H1 (cell line): ENCODE measurements at regions not wholly inside any gene's neighbourhood (a gene's known extent, or its start where the extent isn't known, plus 50 kb on each side); places are given as distances from the start of the nearest gene placed in this dataset.

Experiments used
- CTCF ChIA-PET: fragments of 300-600 bp; sonication (Branson Sonifier 250); formaldehyde crosslinking; loops from one replicate; lab custom pipeline; 2021; ENCODE audit not compliant: partially characterized antibody; lab: Charles Lee
- POLR2A ChIA-PET: fragments of 300-600 bp; sonication (Branson Sonifier 250); formaldehyde crosslinking; loops from one replicate; lab custom pipeline; 2021; ENCODE audit warnings: inconsistent platforms; ENCODE audit not compliant: partially characterized antibody; lab: Charles Lee
- DNase-seq, 2 experiments: peaks; one replicate each; pipeline versions ENCODE4 v3.0.0 to v3.0.0-alpha.2; 2010 to 2022; ENCODE audit warnings: low spot score in 2 of 2, low read depth in 1 of 2, mixed read lengths in 1 of 2
- FAIRE-seq: peaks from 2 replicates; lab custom pipeline; 2011; peaks lifted over from hg19 to GRCh38; lab: Jason Lieb, UNC
- H2AFZ ChIP-seq: 2 replicates; pipeline ENCODE4 v1.8.1; 2012; ENCODE audit warnings: low read length, inconsistent platforms
- H2AK5ac ChIP-seq: 2 replicates; pipeline ENCODE4 v1.6.1; 2013; ENCODE audit warnings: low read depth, low read length
- H2BK120ac ChIP-seq: replicated peaks from 2 replicates; pipeline ENCODE3; 2013; ENCODE audit warnings: low read depth, low read length, inconsistent platforms
- H2BK12ac ChIP-seq: 2 replicates; pipeline ENCODE4 v1.6.1; 2013; ENCODE audit warnings: low read depth, low read length
- H2BK15ac ChIP-seq: 2 replicates; pipeline ENCODE4 v1.6.1; 2013; ENCODE audit warnings: low read length
- H2BK20ac ChIP-seq: 2 replicates; pipeline ENCODE4 v1.6.1; 2013; ENCODE audit warnings: low read length
- H2BK5ac ChIP-seq: 2 replicates; pipeline ENCODE4 v1.6.1; 2013; ENCODE audit warnings: low read depth, low read length
- H3K14ac ChIP-seq: 2 replicates; pipeline ENCODE4 v1.6.1; 2013; ENCODE audit warnings: inconsistent platforms; ENCODE audit not compliant: insufficient read length
- H3K18ac ChIP-seq: 2 replicates; pipeline ENCODE4 v1.6.1; 2013; ENCODE audit warnings: low read length; ENCODE audit errors: extremely low read depth
- H3K23ac ChIP-seq: 2 replicates; pipeline ENCODE4 v1.6.1; 2013; ENCODE audit warnings: inconsistent platforms; ENCODE audit not compliant: insufficient read length
- H3K23me2 ChIP-seq: 2 replicates; pipeline ENCODE4 v1.6.1; 2013; ENCODE audit warnings: low read depth, low read length
- H3K27ac ChIP-seq: 2 replicates; pipeline ENCODE4 v1.6.1; 2011; ENCODE audit warnings: low read depth, low read length, inconsistent platforms
- H3K27me3 ChIP-seq, 4 experiments: replicated peaks in 1 of 4; 1 replicate in 1 of 4; 2 replicates in 3 of 4; pipeline versions ENCODE4 v1.6.1 to v1.8.1; 2011 to 2013; ENCODE audit warnings: low read length in 3 of 4, mild to moderate bottlenecking in 3 of 4, inconsistent platforms in 2 of 4, mixed read lengths in 2 of 4, moderate library complexity in 1 of 4; ENCODE audit not compliant: control insufficient read depth in 3 of 4, insufficient read depth in 3 of 4; ENCODE audit errors: extremely low read depth in 1 of 4
- H3K36me3 ChIP-seq, 4 experiments: 2 replicates each; pipeline versions ENCODE4 v1.6.1 to v1.8.1; 2011 to 2013; ENCODE audit warnings: mild to moderate bottlenecking in 4 of 4, low read length in 3 of 4, moderate library complexity in 2 of 4, control low read depth in 1 of 4, inconsistent platforms in 1 of 4; ENCODE audit not compliant: insufficient read depth in 4 of 4, control insufficient read depth in 2 of 4
- H3K4ac ChIP-seq: replicated peaks from 2 replicates; pipeline ENCODE3; 2013; ENCODE audit warnings: low read length, low read depth, mixed read lengths, inconsistent platforms; ENCODE audit not compliant: insufficient read length
- H3K4me1 ChIP-seq, 4 experiments: replicated peaks in 1 of 4; 1 replicate in 1 of 4; 2 replicates in 3 of 4; pipeline versions ENCODE4 v1.6.1 to v1.8.1; 2011 to 2013; ENCODE audit warnings: low read length in 3 of 4, inconsistent platforms in 2 of 4, mixed read lengths in 1 of 4; ENCODE audit not compliant: insufficient read depth in 4 of 4, control insufficient read depth in 3 of 4
- H3K4me2 ChIP-seq, 2 experiments: 2 replicates each; pipeline versions ENCODE4 v1.6.1 to v1.8.1; 2011 to 2013; ENCODE audit warnings: low read depth in 2 of 2, low read length in 2 of 2, control low read depth in 1 of 2, inconsistent platforms in 1 of 2, mild to moderate bottlenecking in 1 of 2; ENCODE audit not compliant: insufficient read depth in 1 of 2
- H3K4me3 ChIP-seq, 4 experiments: fragments of 200-600, 300-600 bp in 1 of 4; sonication (generic), shearing (Covaris generic), sonication (Bioruptor Twin) in 1 of 4; 2 replicates each; pipeline versions ENCODE4 v1.5.1 to v1.8.1; 2011 to 2016; ENCODE audit warnings: low read length in 4 of 4, low read depth in 3 of 4, control low read depth in 2 of 4, inconsistent platforms in 2 of 4, mild to moderate bottlenecking in 2 of 4, mixed read lengths in 1 of 4, moderate library complexity in 1 of 4; ENCODE audit not compliant: insufficient read depth in 2 of 4; ENCODE audit errors: extremely low read depth in 1 of 4
- H3K56ac ChIP-seq: replicated peaks from 2 replicates; pipeline ENCODE3; 2013; ENCODE audit warnings: low read depth, mild to moderate bottlenecking, mixed read lengths, low read length, inconsistent platforms; ENCODE audit not compliant: insufficient read length
- H3K79me1 ChIP-seq: 2 replicates; pipeline ENCODE4 v1.6.1; 2013; ENCODE audit warnings: low read depth, low read length, control low read depth
- H3K79me2 ChIP-seq, 2 experiments: 2 replicates each; pipeline versions ENCODE4 v1.6.1 to v1.8.1; 2012 to 2013; ENCODE audit warnings: low read length in 2 of 2, mild to moderate bottlenecking in 2 of 2, inconsistent platforms in 1 of 2; ENCODE audit not compliant: insufficient read depth in 2 of 2, control insufficient read depth in 1 of 2
- H3K9ac ChIP-seq, 4 experiments: replicated peaks in 1 of 4; 1 replicate in 1 of 4; 2 replicates in 3 of 4; pipeline versions ENCODE4 v1.6.1 to v1.8.1; 2011 to 2013; ENCODE audit warnings: low read depth in 3 of 4, low read length in 3 of 4, control low read depth in 2 of 4, mild to moderate bottlenecking in 2 of 4, moderate library complexity in 2 of 4, inconsistent platforms in 1 of 4; ENCODE audit errors: extremely low read depth in 1 of 4
- H3K9me3 ChIP-seq, 2 experiments: 2 replicates each; pipeline versions ENCODE4 v1.6.1 to v1.8.1; 2012 to 2013; ENCODE audit warnings: mild to moderate bottlenecking in 2 of 2, moderate library complexity in 2 of 2, control low read depth in 1 of 2, inconsistent platforms in 1 of 2, low read depth in 1 of 2, low read length in 1 of 2, mixed read lengths in 1 of 2; ENCODE audit not compliant: insufficient read depth in 2 of 2
- H4K20me1 ChIP-seq, 2 experiments: replicated peaks in 1 of 2; 2 replicates each; pipeline versions ENCODE3 to v1.8.1; 2011 to 2013; ENCODE audit warnings: inconsistent platforms in 2 of 2, low read length in 2 of 2, mild to moderate bottlenecking in 1 of 2; ENCODE audit not compliant: insufficient read depth in 2 of 2, control insufficient read depth in 1 of 2
- H4K5ac ChIP-seq: 2 replicates; pipeline ENCODE4 v1.6.1; 2013; ENCODE audit warnings: low read length, low read depth, mixed read lengths, inconsistent platforms; ENCODE audit not compliant: insufficient read length
- H4K8ac ChIP-seq: 2 replicates; pipeline ENCODE4 v1.8.0; 2013; ENCODE audit warnings: mild to moderate bottlenecking, moderate library complexity, low read length, inconsistent platforms; ENCODE audit not compliant: insufficient read depth; ENCODE audit errors: extremely low read depth
- H4K91ac ChIP-seq: replicated peaks from 2 replicates; pipeline ENCODE3; 2013; ENCODE audit warnings: low read length, mixed read lengths, inconsistent platforms; ENCODE audit not compliant: insufficient read length
- BCL11A ChIP-seq, 2 experiments: IDR thresholded peaks; one replicate each; pipeline ENCODE4 v1.6.1; 2011; ENCODE audit warnings: low read depth in 2 of 2, low read length in 2 of 2, mild to moderate bottlenecking in 2 of 2
- CBX5 ChIP-seq: fragments of 300-800, 300-1000 bp; sonication (generic); IDR thresholded peaks from 2 replicates; pipeline ENCODE4 v1.7.1; 2016; ENCODE audit warnings: antibody characterized with exemption, low read length, low read depth
- CEBPB ChIP-seq: IDR thresholded peaks from 2 replicates; pipeline ENCODE4 v1.6.1; 2012; ENCODE audit warnings: low read depth, low read length
- E2F6 ChIP-seq: IDR thresholded peaks from 2 replicates; pipeline ENCODE4 v1.6.1; 2012; ENCODE audit warnings: inconsistent platforms
- HDAC2 ChIP-seq, 2 experiments: fragments of 300-600 bp in 1 of 2; sonication (generic) in 1 of 2; IDR thresholded peaks; 2 replicates each; pipeline ENCODE4 v1.6.1; 2011 to 2012; ENCODE audit warnings: low read depth in 2 of 2, low read length in 2 of 2, mild to moderate bottlenecking in 2 of 2, moderate library complexity in 2 of 2, borderline replicate concordance in 1 of 2, inconsistent platforms in 1 of 2
- JUN ChIP-seq: IDR thresholded peaks from 2 replicates; pipeline ENCODE4 v1.6.1; 2011; ENCODE audit warnings: low read depth, mild to moderate bottlenecking, improper control_type of control experiment, low read length
- KDM4A ChIP-seq: IDR thresholded peaks from one replicate; pipeline ENCODE4 v1.7.1; 2012; ENCODE audit warnings: low read depth, mild to moderate bottlenecking, moderate library complexity, low read length, inconsistent platforms; ENCODE audit not compliant: severe bottlenecking
- NANOG ChIP-seq: IDR thresholded peaks from 2 replicates; pipeline ENCODE4 v1.6.1; 2011; ENCODE audit warnings: low read length, low read depth, mild to moderate bottlenecking, inconsistent platforms; ENCODE audit not compliant: insufficient read depth, poor library complexity, severe bottlenecking
- NRF1 ChIP-seq: IDR thresholded peaks from 2 replicates; pipeline ENCODE4 v1.6.1; 2011; ENCODE audit warnings: mild to moderate bottlenecking, low read depth, low read length, improper control_type of control experiment
- RAD21 ChIP-seq, 2 experiments: IDR thresholded peaks in 1 of 2; conservative IDR thresholded peaks in 1 of 2; 2 replicates each; pipeline ENCODE4 v1.6.1; 2011; ENCODE audit warnings: low read depth in 2 of 2, low read length in 2 of 2, improper control_type of control experiment in 1 of 2, inconsistent platforms in 1 of 2, mild to moderate bottlenecking in 1 of 2, moderate library complexity in 1 of 2
- RNF2 ChIP-seq: fragments of 200-900, 300-1000 bp; sonication (generic); IDR thresholded peaks from 2 replicates; pipeline ENCODE4 v1.7.1; 2016; ENCODE audit warnings: borderline replicate concordance, low read depth, mild to moderate bottlenecking, antibody characterized with exemption, low read length; ENCODE audit not compliant: poor library complexity, severe bottlenecking; ENCODE audit errors: missing control alignments
- TBP ChIP-seq: IDR thresholded peaks from 2 replicates; pipeline ENCODE4 v1.6.1; 2011; ENCODE audit warnings: low read depth, low read length, improper control_type of control experiment
- YY1 ChIP-seq: IDR thresholded peaks from 2 replicates; pipeline ENCODE4 v1.6.1; 2011; ENCODE audit warnings: low read depth, mild to moderate bottlenecking, low read length
- WGBS, 2 experiments: shearing (Covaris generic) in 1 of 2; methylation state at CpG; one replicate each; pipeline versions ENCODE4 v1.1.6 to v1.1.7; 2013 to 2015; ENCODE audit warnings: low lambda C conversion rate in 2 of 2, mixed read lengths in 2 of 2, inconsistent platforms in 1 of 2, low coverage in 1 of 2, missing lambda C conversion rate in 1 of 2; ENCODE audit not compliant: insufficient replicate concordance in 2 of 2, insufficient coverage in 1 of 2, insufficient read length in 1 of 2; ENCODE audit errors: extremely low coverage in 1 of 2, missing lambda C conversion rate in 1 of 2; 5-methylcytosine and 5-hydroxymethylcytosine counted together

- Histone ChIP-seq H3K23ac (no peak overlapping the region), H3K4me2 (no peak overlapping the region), H2BK5ac (no peak overlapping the region), H3K9ac (no peak overlapping the region), H3K4ac (no peak overlapping the region), H3K23me2 (no peaks in the 10 kb centered on the region), H3K14ac (no peak overlapping the region), H3K79me1 (no peaks in the 10 kb centered on the region), H4K20me1 (no peaks in the 10 kb centered on the region), H4K91ac (no peak overlapping the region), H3K36me3 (no peaks in the 10 kb centered on the region), H3K27me3 (no peaks in the 10 kb centered on the region), H2AK5ac (no peak overlapping the region), H2BK15ac (no peak overlapping the region), H3K4me3 (no peak overlapping the region), H3K79me2 (no peaks in the 10 kb centered on the region), H3K27ac (no peak overlapping the region), H2BK20ac (no peak overlapping the region), H2BK120ac (no peak overlapping the region), H3K9me3 (no peaks in the 10 kb centered on the region), H3K18ac (no peak overlapping the region), H4K8ac (no peak overlapping the region), H3K56ac (no peak overlapping the region), H2AFZ (no peak overlapping the region), H3K4me1 (no peaks in the 10 kb centered on the region), H2BK12ac (no peak overlapping the region), H4K5ac (no peak overlapping the region)
- 93% methylated on average over 2 of the region's 2 CpGs; no CpG with 5 or more reads in 1 of the 2 experiments for WGBS, 2 experiments
- CTCF ChIA-PET = no interaction called here
- TF ChIP-seq RNF2 (no peak), RAD21 (IDR thresholded peaks at IDR 0.05 in 1 of 2, conservative IDR thresholded peaks at IDR 0.05 in 1 of 2; ENCODE audit: low read depth in 2 of 2, low read length in 2 of 2) (no peak), BCL11A (IDR thresholded peaks at IDR 0.05; ENCODE audit: low read depth in 2 of 2, low read length in 2 of 2) (no peak), KDM4A (no peak), TBP (no peak), E2F6 (no peak), CBX5 (no peak), JUN (no peak), HDAC2 (IDR thresholded peaks at IDR 0.05; ENCODE audit: borderline replicate concordance in 1 of 2, low read depth in 2 of 2, low read length in 2 of 2) (no peak), NRF1 (no peak), NANOG (no peak), CEBPB (no peak), YY1 (no peak)
- DNase-seq (no peak), FAIRE-seq (no peak)
- POLR2A ChIA-PET = no interaction called here
These were observed 55.3 kb downstream of the CH25H start for GRCh38 chr10:89151857-89152256.
